Globus pallidus (tissue), 1 donor: ENCODE measurements at regions not wholly inside any gene's neighbourhood (a gene's known extent, or its start where the extent isn't known, plus 50 kb on each side); places are given as distances from the start of the nearest gene placed in this dataset.

Experiments
- DNase-seq: peaks from one replicate; pipeline ENCODE4 v3.0.0-alpha.2; 2015; ENCODE audit warnings: low spot score

GRCh38 chr14:65281991-65282895 is 130.3 kb upstream of the FUT8 start:
- DNase-seq, result peak; percentile 98

- no peak for DNase-seq
These were observed 129.7 kb upstream of the FUT8 start for GRCh38 chr14:65282896-65283253.

DNA sequence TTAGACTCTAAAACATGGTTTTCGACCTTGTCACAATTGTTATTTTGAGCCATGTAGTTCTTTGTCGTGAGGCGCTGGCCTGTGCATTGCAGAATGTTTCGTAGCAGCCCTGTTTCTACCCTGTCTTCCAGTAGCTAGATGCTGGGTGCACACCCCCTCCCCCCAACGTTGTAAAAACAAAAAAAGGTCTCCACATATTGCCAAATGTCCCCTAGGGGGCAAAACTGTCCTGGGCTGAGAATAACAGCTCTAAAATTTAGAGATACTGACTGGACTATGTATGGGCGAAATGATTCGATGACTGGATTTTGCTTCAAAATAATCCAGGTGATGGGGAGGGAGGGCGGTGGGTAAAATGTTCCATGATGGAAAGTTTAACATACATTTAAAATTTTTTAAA is 126.1 kb upstream of the FUT8 start:
- DNase-seq, result peak; percentile 69

DNA sequence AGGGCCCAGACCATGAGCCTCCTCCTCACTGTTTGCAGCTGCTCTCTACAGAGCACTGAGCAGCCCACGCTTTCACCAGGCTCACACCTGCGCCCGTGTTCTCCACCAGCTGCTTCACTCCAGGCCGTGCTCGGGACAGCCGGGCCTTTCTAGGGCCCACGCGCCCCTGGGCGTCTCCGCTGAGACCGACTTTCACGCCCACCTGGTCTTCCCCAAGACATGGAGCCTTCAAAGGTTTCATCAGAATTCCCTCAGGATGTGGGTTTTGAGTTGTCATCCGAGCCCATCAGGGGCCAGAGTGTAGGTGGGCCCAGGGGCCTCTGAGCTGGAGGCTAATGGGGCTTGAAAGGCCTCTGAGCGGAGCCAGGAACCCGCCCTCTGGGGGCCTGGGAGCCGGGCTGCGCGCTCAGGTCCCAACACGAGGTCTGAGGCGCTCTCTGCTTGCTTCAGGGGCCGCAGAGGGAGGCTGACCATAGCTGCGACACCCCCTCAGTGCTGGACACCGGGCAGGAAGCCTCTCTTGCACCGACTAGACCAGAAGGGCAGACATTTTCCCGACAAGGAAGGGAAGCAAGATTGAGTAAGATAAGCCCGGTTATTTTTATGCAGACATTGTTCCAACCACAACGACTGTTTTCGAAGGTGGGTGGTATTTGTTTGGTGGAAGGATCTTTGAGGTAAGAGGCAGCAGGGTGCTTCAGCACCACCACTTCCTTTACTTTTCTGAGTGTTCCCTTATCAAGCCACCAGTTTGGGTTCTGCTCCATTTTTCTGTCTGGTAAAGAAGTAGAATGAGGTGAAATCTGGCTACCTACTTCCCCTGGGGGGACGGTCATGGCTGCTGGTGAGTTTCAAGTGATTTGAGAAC is 125.0 kb upstream of the FUT8 start:
- DNase-seq, result no peak

DNA sequence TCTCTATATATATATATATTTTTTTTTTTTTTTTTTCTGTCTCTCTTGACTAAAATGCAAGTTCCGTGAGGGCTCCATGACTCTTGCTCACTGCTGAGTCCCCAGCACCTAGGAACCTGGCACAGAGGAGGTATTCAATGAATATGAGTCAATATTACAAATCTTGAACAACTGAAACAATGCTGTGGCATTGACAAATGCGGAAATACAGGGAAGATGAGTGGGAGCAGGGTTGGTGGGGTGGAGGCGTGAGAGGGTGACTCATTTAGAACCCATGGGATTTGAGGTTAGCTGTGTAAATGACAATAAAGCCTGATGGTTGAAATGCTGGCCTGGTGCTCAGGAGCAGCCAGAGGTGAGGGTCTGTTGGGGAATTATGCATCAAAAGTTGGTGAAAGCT is 121.7 kb upstream of the FUT8 start:
- no peak for DNase-seq

DNA sequence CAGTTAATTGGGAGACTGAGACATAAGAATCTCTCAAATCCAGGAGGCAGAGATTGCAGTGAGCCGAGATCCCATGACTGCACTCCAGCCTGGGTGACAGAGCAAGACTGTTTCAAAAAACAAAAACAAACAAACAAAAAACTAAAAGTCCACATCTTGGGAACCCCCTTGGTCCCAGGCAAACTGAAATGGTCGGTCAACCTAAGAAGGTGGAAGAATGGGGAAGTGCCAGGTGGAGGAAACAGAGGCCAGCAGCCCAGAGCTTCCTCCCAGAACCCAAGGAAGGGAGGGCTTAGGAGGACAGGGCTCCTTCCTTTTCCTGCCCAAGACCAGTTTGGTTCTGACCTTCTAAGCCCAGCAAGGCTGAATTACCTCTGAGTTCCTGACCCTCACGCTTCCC is 121.0 kb upstream of the FUT8 start:
- DNase-seq, result no peak

DNA sequence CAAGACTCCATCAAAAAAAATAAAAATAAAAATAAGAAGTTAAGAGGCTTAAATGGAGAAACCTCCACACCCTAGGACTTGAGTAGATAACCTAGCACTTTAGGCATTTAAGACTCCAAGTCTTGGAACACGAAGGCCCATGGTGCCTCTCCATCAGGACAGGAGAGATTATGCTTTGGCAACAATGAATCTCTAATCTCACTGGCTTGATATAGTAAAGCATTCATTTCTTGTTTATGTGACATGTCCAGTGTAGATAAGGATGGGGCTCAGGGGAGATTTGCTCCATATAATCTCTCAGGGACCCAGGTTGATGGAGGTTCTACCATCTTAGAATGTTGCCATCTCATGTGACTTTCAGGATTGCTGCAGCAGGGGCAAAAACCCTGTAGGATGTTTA is 117.7 kb upstream of the FUT8 start:
- no peak for DNase-seq

DNA sequence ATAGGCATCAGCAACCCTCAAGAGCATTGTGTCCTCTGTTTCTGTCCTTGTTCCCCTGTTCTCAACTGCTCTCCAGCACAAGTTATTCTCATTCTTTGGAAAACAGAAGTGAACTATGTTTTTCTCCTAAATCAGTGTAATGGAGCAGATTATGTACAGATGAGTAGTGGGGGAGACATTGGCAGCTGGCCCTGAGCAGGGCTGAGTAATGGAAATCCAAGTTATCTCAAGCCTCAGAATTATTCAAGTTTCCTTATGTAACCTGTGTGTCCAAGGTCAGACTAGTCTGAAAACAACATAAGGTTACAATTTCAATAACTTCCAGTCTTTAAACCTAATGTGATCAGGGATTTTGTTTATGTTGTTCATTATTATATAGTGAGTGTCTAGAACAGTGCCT is 116.1 kb upstream of the FUT8 start:
- DNase-seq, result no peak

- no peak for DNase-seq
These were observed 115.7 kb upstream of the FUT8 start for GRCh38 chr14:65296876-65297275.

- no peak for DNase-seq
These were observed 114.8 kb upstream of the FUT8 start for GRCh38 chr14:65297744-65298143.

GRCh38 chr14:65299826-65300225 is 112.7 kb upstream of the FUT8 start:
- DNase-seq, result no peak

GRCh38 chr14:65301862-65302539 is 110.5 kb upstream of the FUT8 start:
- no peak for DNase-seq

DNA sequence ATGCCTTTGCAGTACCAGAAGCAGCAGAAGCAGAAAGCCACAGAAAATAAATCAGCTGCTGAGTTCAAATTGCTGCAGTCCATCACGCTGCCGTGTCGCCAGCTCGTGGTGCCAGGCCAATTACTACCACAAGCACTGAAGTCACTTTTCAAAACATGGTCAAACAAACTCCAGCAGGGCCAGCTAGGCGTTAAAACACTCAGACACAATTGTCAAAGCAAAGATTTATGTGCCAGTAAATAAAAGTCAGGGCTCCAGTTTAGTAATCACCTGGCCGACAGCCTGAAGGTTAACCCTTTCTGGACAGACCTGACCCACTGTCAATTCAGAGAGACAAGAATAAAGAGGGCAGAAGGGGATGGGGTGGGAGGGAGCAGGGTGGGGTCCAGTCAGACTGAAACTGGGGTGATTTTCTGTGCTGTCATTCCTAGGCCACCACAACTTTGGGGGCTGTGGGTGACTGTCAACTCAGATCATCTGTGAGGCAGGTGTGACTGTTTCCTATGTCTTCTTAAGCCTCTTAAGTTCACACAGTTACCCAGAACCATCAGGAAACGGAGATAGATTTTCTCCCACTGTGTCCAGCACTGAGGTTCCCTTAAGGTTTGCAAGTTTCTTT is 109.8 kb upstream of the FUT8 start:
- DNase-seq, result no peak

DNA sequence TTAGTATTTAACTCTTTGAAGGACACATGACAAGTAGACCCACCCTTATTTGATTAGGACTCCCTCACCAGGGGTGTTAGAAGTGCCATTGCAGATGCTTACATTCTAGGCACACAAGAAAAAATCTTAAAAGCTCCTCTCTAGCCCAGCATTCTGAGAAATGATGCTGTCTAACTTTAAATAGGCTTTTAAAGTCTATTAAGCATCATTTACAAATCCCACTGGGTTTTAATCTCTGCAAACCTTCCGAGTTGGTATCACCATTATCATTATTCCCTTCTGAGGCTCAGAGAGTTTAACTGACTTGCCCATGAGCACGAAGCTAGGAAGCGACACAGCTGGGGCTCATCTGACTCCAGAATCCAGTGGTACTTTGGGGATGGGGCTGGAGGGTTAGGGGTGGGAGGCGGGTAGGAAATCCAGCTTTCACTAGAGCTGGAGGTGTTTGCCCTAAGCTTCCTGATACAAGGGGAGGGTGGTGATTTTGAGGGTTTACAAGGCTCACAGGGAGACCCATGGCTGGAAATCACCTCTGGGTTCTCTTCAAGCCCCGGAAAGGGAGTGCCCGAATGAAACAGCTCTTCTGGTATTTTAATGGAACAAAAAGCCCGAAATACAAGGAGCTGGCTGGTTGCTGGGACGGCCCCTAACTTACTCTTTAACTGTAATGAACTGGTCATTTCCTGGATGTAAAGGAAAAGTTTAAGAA is 109.2 kb upstream of the FUT8 start:
- no peak for DNase-seq

- DNase-seq, result no peak
These were observed 108.7 kb upstream of the FUT8 start for GRCh38 chr14:65303899-65304222.

GRCh38 chr14:65304239-65304638 is 108.3 kb upstream of the FUT8 start:
- DNase-seq, result no peak

- DNase-seq, result no peak
These were observed 107.6 kb upstream of the FUT8 start for GRCh38 chr14:65304963-65305362.

GRCh38 chr14:65308536-65308935 is 104.0 kb upstream of the FUT8 start:
- DNase-seq, result no peak

GRCh38 chr14:65310568-65310967 is 102.0 kb upstream of the FUT8 start:
- no peak for DNase-seq

DNA sequence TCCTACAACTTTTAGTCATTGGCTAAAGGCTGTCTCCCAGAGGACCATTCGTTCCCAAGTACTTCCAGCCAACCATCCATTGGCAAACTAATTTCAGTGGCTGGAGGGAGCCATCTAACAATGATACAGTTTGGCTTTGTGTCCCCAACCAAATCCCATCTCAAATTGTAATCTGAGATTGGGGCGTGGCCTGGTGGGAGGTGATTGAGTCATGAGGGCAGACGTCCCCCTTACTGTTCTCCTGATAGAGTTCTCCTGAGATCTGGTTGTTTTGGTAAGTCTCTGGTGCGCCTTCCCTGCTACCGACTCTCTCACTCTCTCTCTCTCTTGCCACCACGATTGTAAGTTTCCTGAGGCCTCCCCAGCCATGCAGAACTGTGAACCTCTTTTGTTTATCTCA is 99.7 kb upstream of the FUT8 start:
- no peak for DNase-seq

GRCh38 chr14:65318636-65319506 is 93.7 kb upstream of the FUT8 start:
- DNase-seq, result no peak
